B cell (primary cell): ENCODE measurements at regions not wholly inside any gene's neighbourhood (a gene's known extent, or its start where the extent isn't known, plus 50 kb on each side); places are given as distances from the start of the nearest gene placed in this dataset.

Experiments
- ATAC-seq: fragments of 200-7000 bp; cut with Tn5 transposase; one replicate; pipeline ENCODE4 v1.10.0; 2021; ENCODE audit warnings: low read depth, mild to moderate bottlenecking, moderate number of reproducible peaks, moderate library complexity
- CTCF ChIA-PET: fragments of 350-600 bp; sonication (Branson Sonifier 250); formaldehyde crosslinking; loops from one replicate; lab custom pipeline; 2021; ENCODE audit warnings: antibody characterized with exemption, inconsistent platforms; lab: Charles Lee
- POLR2A ChIA-PET: fragments of 350-600 bp; sonication (Branson Sonifier 250); formaldehyde crosslinking; loops from one replicate; lab custom pipeline; 2021; ENCODE audit warnings: antibody characterized with exemption; lab: Charles Lee
- DNase-seq: peaks from one replicate; pipeline ENCODE4 v3.0.0; 2013
- H2AFZ ChIP-seq: 2 replicates; pipeline ENCODE4 v1.6.1; 2012; ENCODE audit warnings: mild to moderate bottlenecking, low read depth, low read length; ENCODE audit not compliant: insufficient read depth, poor library complexity, severe bottlenecking
- H3K27ac ChIP-seq, 2 donors: 1 replicate in 1 of 2; 2 replicates in 1 of 2; pipeline ENCODE4 v1.5.1; 2012 to 2013; ENCODE audit warnings: low read length in 2 of 2, mild to moderate bottlenecking in 2 of 2, moderate library complexity in 1 of 2
- H3K27me3 ChIP-seq, 4 experiments: fragments of 200-600 bp in 1 of 4; sonication (generic) in 1 of 4; replicated peaks in 1 of 4; 1 replicate in 2 of 4; 2 replicates in 2 of 4; pipeline versions ENCODE4 v1.6.1 to v1.7.0; 2013 to 2016; ENCODE audit warnings: low read length in 3 of 4, mild to moderate bottlenecking in 2 of 4, mixed read lengths in 1 of 4, moderate library complexity in 1 of 4; ENCODE audit not compliant: insufficient read depth in 4 of 4, control insufficient read depth in 3 of 4; ENCODE audit errors: control extremely low read depth in 1 of 4
- H3K36me3 ChIP-seq, 2 experiments: replicated peaks in 1 of 2; 1 replicate in 1 of 2; 2 replicates in 1 of 2; pipeline versions ENCODE4 v1.6.1 to v1.7.1; 2013; ENCODE audit warnings: low read length in 1 of 2; ENCODE audit not compliant: insufficient read depth in 2 of 2, control insufficient read depth in 1 of 2; ENCODE audit errors: control extremely low read depth in 1 of 2, extremely low read depth in 1 of 2
- H3K4me1 ChIP-seq, 2 donors: fragments of 200-600 bp in 1 of 2; sonication (generic) in 1 of 2; 1 replicate in 1 of 2; 2 replicates in 1 of 2; pipeline versions ENCODE4 v1.5.1 to v1.6.1; 2013 to 2017; ENCODE audit warnings: low read length in 2 of 2; ENCODE audit not compliant: control insufficient read depth in 2 of 2, insufficient read depth in 2 of 2
- H3K4me2 ChIP-seq: replicated peaks from 2 replicates; pipeline ENCODE3; 2012; ENCODE audit warnings: mild to moderate bottlenecking, low read depth, low read length; ENCODE audit not compliant: poor library complexity, severe bottlenecking
- H3K4me3 ChIP-seq, 5 experiments: fragments of 200-600 bp in 1 of 5; sonication (generic) in 1 of 5; 1 replicate in 3 of 5; 2 replicates in 2 of 5; pipeline versions ENCODE4 v1.5.1 to v1.7.0; 2011 to 2016; ENCODE audit warnings: low read length in 4 of 5, mild to moderate bottlenecking in 4 of 5, low read depth in 2 of 5, control low read depth in 1 of 5, moderate library complexity in 1 of 5; ENCODE audit not compliant: insufficient read depth in 1 of 5; ENCODE audit errors: control extremely low read depth in 1 of 5, extremely low read depth in 1 of 5
- H3K79me2 ChIP-seq: fragments of 200-600 bp; sonication (generic); one replicate; pipeline ENCODE4 v1.6.0; 2016; ENCODE audit warnings: low read length; ENCODE audit not compliant: control insufficient read depth, insufficient read depth
- H3K9ac ChIP-seq: fragments of 200-600 bp; sonication (generic); 2 replicates; pipeline ENCODE4 v1.6.1; 2017; ENCODE audit warnings: mild to moderate bottlenecking, low read length, moderate library complexity
- H3K9me3 ChIP-seq, 3 donors: one replicate each; pipeline versions ENCODE4 v1.6.1 to v1.7.1; 2013; ENCODE audit warnings: low read length in 2 of 3; ENCODE audit not compliant: control insufficient read depth in 2 of 3, insufficient read depth in 1 of 3; ENCODE audit errors: control extremely low read depth in 1 of 3
- H4K20me1 ChIP-seq: 2 replicates; pipeline ENCODE4 v1.6.0; 2012; ENCODE audit warnings: mild to moderate bottlenecking, low read length; ENCODE audit not compliant: insufficient read depth, control insufficient read depth, poor library complexity, severe bottlenecking
- H3K27ac Mint-ChIP-seq: one replicate; pipeline ENCODE4 v1.8.0; 2021; ENCODE audit warnings: mixed read lengths
- H3K27me3 Mint-ChIP-seq: one replicate; pipeline ENCODE4 v1.8.0; 2021; ENCODE audit warnings: mixed read lengths
- H3K4me1 Mint-ChIP-seq: one replicate; pipeline ENCODE4 v1.8.0; 2021; ENCODE audit warnings: mixed read lengths
- H3K4me3 Mint-ChIP-seq: one replicate; pipeline ENCODE4 v1.8.0; 2021; ENCODE audit warnings: mixed read lengths
- H3K9me3 Mint-ChIP-seq: one replicate; pipeline ENCODE4 v1.8.0; 2022; ENCODE audit warnings: mixed read lengths; ENCODE audit not compliant: insufficient read depth
- EZH2 ChIP-seq: IDR thresholded peaks from 2 replicates; pipeline ENCODE4 v1.6.1; 2012; ENCODE audit warnings: borderline replicate concordance, low read depth, mild to moderate bottlenecking, moderate library complexity, low read length; ENCODE audit not compliant: insufficient read depth, poor library complexity, severe bottlenecking
- WGBS: methylation state at CpG from one replicate; pipeline ENCODE4 v1.1.5; 2013; ENCODE audit warnings: missing lambda C conversion rate; ENCODE audit not compliant: insufficient coverage; 5-methylcytosine and 5-hydroxymethylcytosine counted together
- intact Hi-C: fragments of 100-400 bp; cut with micrococcal nuclease; formaldehyde crosslinking; loops from one replicate; pipeline ENCODE4 v1.10.0; 2022
- TF ChIP-seq, protein P1 (sequence below): fragments of 200-600 bp; IDR thresholded peaks from one replicate; pipeline ENCODE4 v1.8.0; 2022; ENCODE audit warnings: antibody characterized with exemption, mild to moderate bottlenecking

DNA sequence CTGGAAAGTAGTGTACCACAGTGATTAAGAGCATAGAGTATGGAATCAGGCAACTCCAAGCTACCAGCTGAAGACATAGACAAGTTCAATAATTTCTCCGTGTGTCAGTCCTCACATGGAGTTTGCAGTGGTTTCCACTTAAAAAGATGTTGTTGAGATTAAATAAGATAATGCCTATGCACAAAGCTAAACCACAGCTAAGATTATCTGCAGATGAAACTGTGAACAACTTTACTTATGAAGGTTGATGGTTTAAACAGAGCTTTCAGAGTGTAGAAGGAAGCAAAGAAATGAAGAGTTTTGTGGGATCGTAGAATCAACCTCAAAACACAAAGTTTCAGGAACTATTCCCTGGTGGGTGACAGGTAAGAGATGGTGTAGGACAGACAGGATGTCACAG lies 223.5 kb upstream of the IL12B start:
- Histone ChIP-seq H4K20me1 (no peaks in the 10 kb centered on the region), H3K9ac (no peak overlapping the region), H3K27me3 (no peaks in the 10 kb centered on the region), H3K4me1 (no peaks in the 10 kb centered on the region), H3K79me2 (no peaks in the 10 kb centered on the region), H3K4me2 (no peak overlapping the region), H3K27ac (no peak overlapping the region), H3K9me3 (no peaks in the 10 kb centered on the region), H2AFZ (no peak overlapping the region), H3K36me3 (no peaks in the 10 kb centered on the region), H3K4me3 (no peak overlapping the region)
- WGBS = no CpG with 5 or more reads among the region's 2 CpGs
- DNase-seq (no peak), ATAC-seq (no peak)
- Mint-ChIP-seq H3K4me1 (no peaks in the 10 kb centered on the region), H3K27me3 (peaks cover under 1% of the 10 kb centered on the region), H3K4me3 (no peak overlapping the region), H3K27ac (no peak overlapping the region), H3K9me3 (no peaks in the 10 kb centered on the region)
- CTCF ChIA-PET = interaction anchor here (0.6 kb wide), 1 partner anchor 106 kb away, joined by 3 read pairs; no protein-coding TSS in a partner anchor
- POLR2A ChIA-PET = no interaction called here
- intact Hi-C loops = no loop called here
- TF ChIP-seq, protein P1, sequence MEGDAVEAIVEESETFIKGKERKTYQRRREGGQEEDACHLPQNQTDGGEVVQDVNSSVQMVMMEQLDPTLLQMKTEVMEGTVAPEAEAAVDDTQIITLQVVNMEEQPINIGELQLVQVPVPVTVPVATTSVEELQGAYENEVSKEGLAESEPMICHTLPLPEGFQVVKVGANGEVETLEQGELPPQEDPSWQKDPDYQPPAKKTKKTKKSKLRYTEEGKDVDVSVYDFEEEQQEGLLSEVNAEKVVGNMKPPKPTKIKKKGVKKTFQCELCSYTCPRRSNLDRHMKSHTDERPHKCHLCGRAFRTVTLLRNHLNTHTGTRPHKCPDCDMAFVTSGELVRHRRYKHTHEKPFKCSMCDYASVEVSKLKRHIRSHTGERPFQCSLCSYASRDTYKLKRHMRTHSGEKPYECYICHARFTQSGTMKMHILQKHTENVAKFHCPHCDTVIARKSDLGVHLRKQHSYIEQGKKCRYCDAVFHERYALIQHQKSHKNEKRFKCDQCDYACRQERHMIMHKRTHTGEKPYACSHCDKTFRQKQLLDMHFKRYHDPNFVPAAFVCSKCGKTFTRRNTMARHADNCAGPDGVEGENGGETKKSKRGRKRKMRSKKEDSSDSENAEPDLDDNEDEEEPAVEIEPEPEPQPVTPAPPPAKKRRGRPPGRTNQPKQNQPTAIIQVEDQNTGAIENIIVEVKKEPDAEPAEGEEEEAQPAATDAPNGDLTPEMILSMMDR = no peak
- no peak for TF ChIP-seq EZH2

DNA sequence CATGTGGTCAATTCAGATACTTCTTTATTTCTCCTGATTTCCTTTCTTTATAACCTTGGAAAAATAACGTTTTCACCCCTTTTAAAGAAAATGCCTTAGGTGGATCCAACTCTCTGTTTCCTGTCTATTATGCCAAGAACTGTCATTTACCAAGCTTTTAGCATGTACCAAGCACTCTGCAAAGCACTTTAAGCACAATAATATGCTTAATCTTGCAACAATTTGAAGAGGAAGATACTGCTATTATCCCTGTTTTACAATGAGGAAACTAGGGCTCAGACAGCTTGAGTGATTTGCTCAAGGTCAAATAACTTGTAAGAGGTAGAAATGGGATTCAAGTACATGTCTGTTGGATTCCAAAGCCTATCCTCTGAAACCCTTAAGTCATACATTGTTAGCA lies 224.8 kb upstream of the IL12B start:
- Histone ChIP-seq H3K79me2 (no peaks in the 10 kb centered on the region), H3K4me1 (no peaks in the 10 kb centered on the region), H3K9me3 (no peaks in the 10 kb centered on the region), H4K20me1 (no peaks in the 10 kb centered on the region), H3K27me3 (no peaks in the 10 kb centered on the region), H3K4me2 (no peak overlapping the region), H2AFZ (no peak overlapping the region), H3K9ac (no peak overlapping the region), H3K27ac (no peak overlapping the region), H3K4me3 (no peak overlapping the region), H3K36me3 (no peaks in the 10 kb centered on the region)
- no peak for ATAC-seq
- CTCF ChIA-PET = interaction anchor here (0.6 kb wide), 1 partner anchor 443 kb away, joined by 3 read pairs; no protein-coding TSS in a partner anchor
- no peaks in the 10 kb centered on the region for H3K4me1 Mint-ChIP-seq
- POLR2A ChIA-PET = no interaction called here
- no peaks in the 10 kb centered on the region for H3K9me3 Mint-ChIP-seq
- no peak overlapping the region for H3K4me3 Mint-ChIP-seq
- no peak for TF ChIP-seq EZH2
- TF ChIP-seq, protein P1 = no peak
- DNase-seq = no peak
- no CpG with 5 or more reads among the region's 1 CpG for WGBS
- peaks cover 3% of the 10 kb centered on the region for H3K27me3 Mint-ChIP-seq
- intact Hi-C loops = no loop called here
- no peak overlapping the region for H3K27ac Mint-ChIP-seq
